IPS-20b (cell line): ENCODE measurements at regions not wholly inside any gene's neighbourhood (a gene's known extent, or its start where the extent isn't known, plus 50 kb on each side); places are given as distances from the start of the nearest gene placed in this dataset.

Source experiments
- H3K27ac ChIP-seq: one replicate; pipeline ENCODE4 v1.5.1; 2013; ENCODE audit warnings: low read length
- H3K27me3 ChIP-seq: 2 replicates; pipeline ENCODE4 v1.6.1; 2013; ENCODE audit warnings: mild to moderate bottlenecking, low read length, inconsistent platforms; ENCODE audit not compliant: insufficient read depth
- H3K36me3 ChIP-seq: 2 replicates; pipeline ENCODE4 v1.6.1; 2013; ENCODE audit warnings: low read depth, mild to moderate bottlenecking, inconsistent platforms, low read length, moderate library complexity; ENCODE audit not compliant: insufficient read depth
- H3K4me1 ChIP-seq: 2 replicates; pipeline ENCODE4 v1.6.1; 2013; ENCODE audit warnings: mild to moderate bottlenecking, control low read depth, inconsistent platforms, low read length, moderate library complexity; ENCODE audit not compliant: insufficient read depth
- H3K4me3 ChIP-seq: 2 replicates; pipeline ENCODE4 v1.5.1; 2013; ENCODE audit warnings: mild to moderate bottlenecking, low read length, inconsistent platforms
- H3K9ac ChIP-seq: 2 replicates; pipeline ENCODE4 v1.6.1; 2013; ENCODE audit warnings: low read depth, mild to moderate bottlenecking, inconsistent platforms, low read length, moderate library complexity
- H3K9me3 ChIP-seq: 2 replicates; pipeline ENCODE4 v1.6.1; 2013; ENCODE audit warnings: mild to moderate bottlenecking, low read depth, low read length, inconsistent platforms; ENCODE audit not compliant: insufficient read depth

DNA sequence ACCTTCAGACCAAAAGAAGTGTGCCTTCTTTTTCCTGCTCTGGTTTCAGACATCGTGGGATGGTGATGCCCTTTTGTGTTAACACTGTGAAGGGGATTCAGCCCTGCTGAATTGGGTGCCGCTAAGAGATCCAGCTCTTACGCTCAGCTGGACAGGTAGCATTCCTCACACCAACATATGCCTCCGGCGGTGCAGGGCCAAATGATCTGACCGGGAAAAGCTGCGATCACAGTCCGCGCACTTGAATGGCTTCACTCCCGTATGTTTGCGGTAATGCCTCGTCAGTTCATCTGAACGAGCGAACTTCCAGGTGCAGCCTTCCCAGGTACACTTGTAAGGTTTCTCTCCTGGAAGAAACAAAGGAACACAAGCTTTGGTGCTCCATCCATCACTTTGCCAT lies 438.9 kb downstream of the KLF12 start:
- no peak overlapping the region for H3K27ac ChIP-seq
- no peaks in the 10 kb centered on the region for H3K36me3 ChIP-seq
- H3K4me3 ChIP-seq: no peak overlapping the region
- H3K4me1 ChIP-seq: peaks cover 9% of the 10 kb centered on the region; the same call in 1 of the 2 replicates
- H3K27me3 ChIP-seq: no peaks in the 10 kb centered on the region
- no peaks in the 10 kb centered on the region for H3K9me3 ChIP-seq
- no peak overlapping the region for H3K9ac ChIP-seq

DNA sequence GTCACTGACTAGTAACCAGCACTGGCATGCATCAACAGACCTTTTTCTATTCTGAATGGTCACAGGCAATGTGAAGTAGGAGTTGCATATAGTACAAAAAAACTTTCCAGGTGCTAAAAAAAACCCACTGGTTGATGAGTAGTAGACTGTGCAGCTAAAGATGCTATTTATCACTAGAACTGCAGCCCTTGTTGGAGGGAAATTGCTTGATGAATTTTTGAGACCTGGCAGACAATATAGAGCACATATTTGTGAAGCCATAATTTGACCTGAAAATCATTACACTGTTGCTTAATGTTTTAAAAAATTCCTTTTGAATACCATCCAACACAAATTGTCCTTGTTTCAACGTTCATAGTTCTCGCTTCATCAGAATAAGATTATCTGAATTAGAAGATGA lies 441.0 kb downstream of the KLF12 start:
- no peaks in the 10 kb centered on the region for H3K36me3 ChIP-seq
- H3K27ac ChIP-seq: no peak overlapping the region
- H3K9ac ChIP-seq: no peak overlapping the region
- H3K4me1 ChIP-seq: peaks cover 8% of the 10 kb centered on the region; the same call in 1 of the 2 replicates
- H3K27me3 ChIP-seq: no peaks in the 10 kb centered on the region
- H3K9me3 ChIP-seq: no peaks in the 10 kb centered on the region
- no peak overlapping the region for H3K4me3 ChIP-seq

DNA sequence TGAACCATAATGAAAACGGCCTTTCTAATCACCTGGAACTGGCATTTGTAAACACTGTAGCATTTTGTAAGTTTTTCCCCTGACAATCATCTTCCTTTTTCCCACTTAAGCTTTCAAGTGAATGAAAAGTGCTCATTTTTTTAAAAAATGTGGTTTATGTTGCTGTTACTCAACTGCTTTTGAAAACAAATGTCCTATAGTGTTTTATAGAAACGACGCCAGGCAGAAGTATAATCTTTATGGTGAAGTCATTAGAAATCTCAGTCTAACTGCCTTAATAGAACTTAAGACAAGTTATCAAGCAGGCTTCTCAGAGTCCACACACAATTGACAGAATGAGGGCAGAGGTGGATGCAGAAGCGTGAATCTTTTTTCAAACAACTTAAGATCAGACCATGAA lies 442.3 kb downstream of the KLF12 start:
- no peak overlapping the region for H3K27ac ChIP-seq
- H3K4me3 ChIP-seq: no peak overlapping the region
- no peaks in the 10 kb centered on the region for H3K27me3 ChIP-seq
- H3K9ac ChIP-seq: no peak overlapping the region
- no peaks in the 10 kb centered on the region for H3K9me3 ChIP-seq
- H3K36me3 ChIP-seq: no peaks in the 10 kb centered on the region
- peaks cover 6% of the 10 kb centered on the region; the same call in 1 of the 2 replicates for H3K4me1 ChIP-seq

DNA sequence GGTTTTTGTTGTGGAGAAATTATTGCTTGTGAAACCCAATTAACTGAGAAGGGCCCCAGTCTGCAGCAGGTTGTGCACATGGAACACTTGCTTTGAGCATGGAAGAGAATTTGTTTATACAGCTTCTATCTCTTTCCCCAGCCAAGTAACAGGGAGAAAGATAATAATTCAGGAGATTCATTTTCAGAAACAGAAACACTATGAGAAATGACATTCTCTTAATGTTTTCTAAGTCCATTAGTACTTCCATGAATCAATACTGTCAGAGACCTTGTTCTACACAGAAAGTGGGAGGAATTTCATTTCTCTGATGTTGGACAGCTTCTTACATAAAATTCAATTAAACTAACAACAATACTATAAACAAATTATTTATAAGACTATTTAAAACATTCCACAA lies 446.3 kb downstream of the KLF12 start:
- no peak overlapping the region for H3K4me3 ChIP-seq
- no peaks in the 10 kb centered on the region for H3K36me3 ChIP-seq
- no peaks in the 10 kb centered on the region for H3K9me3 ChIP-seq
- H3K27me3 ChIP-seq: no peaks in the 10 kb centered on the region
- H3K9ac ChIP-seq: no peak overlapping the region
- H3K27ac ChIP-seq: no peak overlapping the region
- peaks cover 2% of the 10 kb centered on the region; the same call in 1 of the 2 replicates for H3K4me1 ChIP-seq

DNA sequence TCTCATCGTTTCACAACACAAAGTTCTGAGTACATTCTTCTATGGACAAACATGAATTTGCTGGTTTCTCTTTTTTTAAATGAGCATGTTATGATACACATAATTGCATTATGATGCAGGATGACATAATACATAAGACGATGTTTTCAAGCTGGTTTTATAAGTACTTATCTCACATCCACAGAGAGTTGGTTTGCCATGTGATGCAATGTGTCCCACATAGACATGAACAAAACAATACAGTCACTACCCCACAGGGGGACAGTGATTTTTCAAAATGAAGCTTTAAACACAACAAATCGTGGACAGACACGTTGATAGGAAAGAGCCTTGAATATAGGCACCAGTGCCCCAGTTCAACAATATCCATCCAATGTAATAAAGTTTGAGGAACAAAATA lies 447.1 kb downstream of the KLF12 start:
- H3K4me3 ChIP-seq: no peak overlapping the region
- no peaks in the 10 kb centered on the region for H3K27me3 ChIP-seq
- H3K9me3 ChIP-seq: no peaks in the 10 kb centered on the region
- no peak overlapping the region for H3K27ac ChIP-seq
- peaks cover 2% of the 10 kb centered on the region; the same call in 1 of the 2 replicates for H3K4me1 ChIP-seq
- no peak overlapping the region for H3K9ac ChIP-seq
- no peaks in the 10 kb centered on the region for H3K36me3 ChIP-seq

DNA sequence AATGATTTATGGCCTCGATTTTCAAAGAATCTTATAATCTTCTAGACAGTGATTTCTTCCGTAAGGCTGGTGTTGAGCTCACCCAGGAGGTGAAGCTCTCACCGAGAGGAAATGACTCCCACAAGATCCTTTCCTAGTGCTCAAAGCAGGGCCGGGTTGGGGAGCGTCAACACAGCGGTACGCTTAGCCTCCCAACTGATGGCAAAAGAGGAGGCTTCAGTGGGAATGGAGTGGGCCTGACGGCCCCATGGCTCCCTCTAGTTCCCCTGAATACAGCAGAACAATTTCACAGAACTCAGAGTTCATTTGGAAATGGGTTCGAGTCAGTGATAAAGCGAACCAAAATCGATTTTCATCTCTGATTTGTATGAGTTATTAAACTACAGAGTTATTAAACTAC lies 449.5 kb downstream of the KLF12 start:
- H3K27me3 ChIP-seq: no peaks in the 10 kb centered on the region
- no peak overlapping the region for H3K4me3 ChIP-seq
- H3K4me1 ChIP-seq: peaks cover 2% of the 10 kb centered on the region; the same call in 1 of the 2 replicates
- H3K9me3 ChIP-seq: no peaks in the 10 kb centered on the region
- H3K9ac ChIP-seq: no peak overlapping the region
- no peak overlapping the region for H3K27ac ChIP-seq
- H3K36me3 ChIP-seq: no peaks in the 10 kb centered on the region

DNA sequence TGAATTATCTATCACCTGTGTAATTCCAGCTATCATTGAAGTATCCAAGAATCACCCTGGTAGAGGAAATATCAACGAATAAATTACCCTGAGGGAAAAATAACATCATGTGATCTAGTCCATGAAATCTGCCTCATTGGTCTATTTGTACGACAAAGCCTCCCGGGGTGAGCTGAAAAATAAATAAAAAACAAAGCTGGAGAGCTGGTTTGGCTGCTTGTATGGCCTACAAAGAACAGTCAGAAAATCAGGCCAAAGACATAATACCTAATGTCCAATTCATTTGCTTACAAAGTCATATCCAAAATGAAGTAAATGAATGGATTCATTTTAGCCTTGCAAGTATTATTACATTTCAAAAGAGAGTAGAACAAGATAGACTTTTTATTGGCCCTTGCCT lies 449.9 kb downstream of the KLF12 start:
- no peak overlapping the region for H3K27ac ChIP-seq
- no peaks in the 10 kb centered on the region for H3K27me3 ChIP-seq

DNA sequence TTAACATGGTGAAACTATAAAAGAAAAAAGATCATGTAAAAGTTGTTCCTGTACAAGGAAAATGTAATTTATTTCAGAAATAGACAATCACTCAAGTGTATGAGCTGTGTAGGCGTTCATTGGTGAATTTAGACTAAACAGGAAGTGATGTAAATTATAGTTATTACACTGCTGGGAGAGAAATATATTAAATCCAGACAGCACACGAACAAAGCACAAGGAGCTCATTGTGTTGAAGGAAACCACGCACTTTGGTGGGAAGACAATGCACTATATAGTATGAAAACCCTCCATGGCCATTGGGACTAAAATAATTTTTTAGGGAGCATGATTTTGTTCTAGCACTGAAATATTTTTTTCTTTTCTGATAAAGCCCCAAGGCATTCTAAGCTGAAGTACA lies 450.5 kb downstream of the KLF12 start:
- no peaks in the 10 kb centered on the region for H3K27me3 ChIP-seq
- H3K4me1 ChIP-seq: peaks cover 2% of the 10 kb centered on the region; the same call in 1 of the 2 replicates
- no peak overlapping the region for H3K4me3 ChIP-seq
- H3K36me3 ChIP-seq: no peaks in the 10 kb centered on the region
- H3K9ac ChIP-seq: no peak overlapping the region
- no peak overlapping the region for H3K27ac ChIP-seq
- no peaks in the 10 kb centered on the region for H3K9me3 ChIP-seq

More for the DNA sequence above, 449.9 kb downstream of the KLF12 start:
- H3K9me3 ChIP-seq: no peaks in the 10 kb centered on the region
- H3K4me1 ChIP-seq: peaks cover 2% of the 10 kb centered on the region; the same call in 1 of the 2 replicates
- H3K9ac ChIP-seq: no peak overlapping the region
- no peak overlapping the region for H3K4me3 ChIP-seq
- no peaks in the 10 kb centered on the region for H3K36me3 ChIP-seq

DNA sequence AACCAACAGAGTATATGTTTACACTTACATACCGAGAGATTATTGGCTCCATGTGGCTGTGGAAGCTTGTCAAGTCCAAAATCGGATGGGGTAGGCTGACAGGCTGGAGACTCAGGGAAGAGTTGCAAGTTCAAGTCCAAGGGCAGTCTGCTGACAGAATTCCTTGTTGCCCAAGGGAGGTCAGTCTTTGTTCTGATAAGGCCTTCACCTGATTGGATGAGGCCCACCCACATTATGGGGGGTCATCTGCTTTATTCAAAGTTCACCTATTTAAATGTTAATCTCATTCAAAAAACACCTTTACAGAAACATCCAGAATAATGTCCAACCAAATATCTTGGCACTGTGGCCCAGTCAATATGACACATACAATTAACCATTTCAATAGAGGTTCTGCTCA lies 452.4 kb downstream of the KLF12 start:
- Histone ChIP-seq H3K9me3 (no peaks in the 10 kb centered on the region), H3K27ac (no peak overlapping the region), H3K4me3 (no peak overlapping the region), H3K27me3 (no peaks in the 10 kb centered on the region), H3K36me3 (no peaks in the 10 kb centered on the region), H3K4me1 (peaks cover 10% of the 10 kb centered on the region), H3K9ac (no peak overlapping the region)

DNA sequence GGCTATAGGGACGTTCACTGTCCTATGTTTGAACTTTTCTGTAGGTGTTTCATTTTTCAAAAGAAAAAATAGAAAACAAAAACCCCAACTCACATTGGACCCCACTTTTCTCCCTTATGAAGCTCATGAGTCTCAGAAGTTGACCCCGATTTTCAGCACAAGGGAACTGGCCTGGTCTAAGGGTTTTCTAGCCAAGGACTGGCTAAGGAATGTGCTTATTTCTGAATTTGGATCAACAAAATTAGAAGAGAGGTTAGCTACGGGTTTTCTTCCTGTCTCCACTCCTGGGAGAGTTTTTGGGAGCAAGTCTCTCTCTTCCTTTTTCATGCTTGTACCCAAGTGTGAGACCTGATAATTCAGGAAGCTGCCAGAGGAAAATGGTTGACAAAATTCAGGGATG lies 453.2 kb downstream of the KLF12 start:
- Histone ChIP-seq H3K27me3 (no peaks in the 10 kb centered on the region), H3K4me1 (peaks cover 12% of the 10 kb centered on the region), H3K4me3 (no peak overlapping the region), H3K9ac (no peak overlapping the region), H3K36me3 (no peaks in the 10 kb centered on the region), H3K27ac (no peak overlapping the region), H3K9me3 (no peaks in the 10 kb centered on the region)

DNA sequence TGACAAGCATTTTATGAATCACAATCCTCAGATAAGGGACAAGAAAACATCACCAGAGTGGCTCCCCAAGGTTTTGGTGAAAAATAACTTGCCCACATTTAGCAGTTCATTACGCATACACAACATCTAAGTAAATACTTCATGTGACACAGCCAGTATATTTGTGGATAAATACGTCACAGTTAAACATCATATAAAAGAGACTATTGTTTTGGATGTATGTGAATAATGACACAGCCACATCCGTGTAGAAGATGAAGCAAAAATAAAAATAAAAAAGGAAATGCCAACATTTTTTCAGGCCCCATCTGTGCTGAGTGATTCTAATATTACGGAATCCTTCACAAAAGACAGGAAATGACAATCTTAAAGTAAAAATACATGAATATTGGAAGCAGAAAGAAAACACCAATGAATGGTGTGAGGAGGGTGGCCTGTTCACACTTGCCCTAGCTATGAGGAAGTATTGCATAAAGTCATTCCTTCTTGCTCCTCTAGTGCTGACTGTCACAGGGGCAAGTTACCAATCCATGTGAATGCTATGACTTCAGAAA lies 457.1 kb downstream of the KLF12 start:
- H3K27me3 ChIP-seq: no peaks in the 10 kb centered on the region
- H3K4me3 ChIP-seq: no peak overlapping the region
- H3K9ac ChIP-seq: no peak overlapping the region
- peaks cover 10% of the 10 kb centered on the region for H3K4me1 ChIP-seq
- no peak overlapping the region for H3K27ac ChIP-seq
- no peaks in the 10 kb centered on the region for H3K36me3 ChIP-seq
- no peaks in the 10 kb centered on the region for H3K9me3 ChIP-seq

DNA sequence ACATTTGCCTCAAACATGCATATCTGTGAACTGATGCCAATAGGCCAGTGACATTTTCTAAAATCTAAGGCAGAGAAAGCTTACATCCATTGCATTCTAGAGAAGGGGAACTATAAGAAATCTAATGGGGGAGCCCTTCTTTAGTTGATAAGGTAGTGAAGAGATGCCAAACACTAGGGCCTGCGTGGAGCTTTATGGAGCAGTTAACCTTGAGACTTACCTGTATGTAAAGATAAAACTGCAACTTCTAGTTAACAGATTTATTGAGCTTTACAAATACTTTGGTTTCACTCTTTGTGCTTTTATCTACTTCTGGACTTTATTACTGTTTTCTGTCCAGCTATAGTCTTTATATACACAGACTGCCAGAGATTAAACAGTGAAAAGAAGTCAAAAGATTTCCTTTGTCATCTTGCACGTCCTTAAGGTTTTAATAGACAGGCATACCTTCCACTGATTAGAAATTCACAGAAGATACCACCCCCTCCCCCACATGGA lies 457.6 kb downstream of the KLF12 start:
- no peaks in the 10 kb centered on the region for H3K27me3 ChIP-seq
- H3K27ac ChIP-seq: no peak overlapping the region
- H3K9ac ChIP-seq: no peak overlapping the region
- H3K9me3 ChIP-seq: no peaks in the 10 kb centered on the region
- peaks cover 10% of the 10 kb centered on the region for H3K4me1 ChIP-seq
- H3K4me3 ChIP-seq: no peak overlapping the region
- H3K36me3 ChIP-seq: no peaks in the 10 kb centered on the region
